Right ventricle myocardium inferior (tissue), 1 donor: ENCODE measurements at regions not wholly inside any gene's neighbourhood (a gene's known extent, or its start where the extent isn't known, plus 50 kb on each side); places are given as distances from the start of the nearest gene placed in this dataset.

Experiments
- ATAC-seq: fragments of 200-7000 bp; cut with Tn5 transposase; one replicate; pipeline ENCODE4 v1.9.1; 2020; ENCODE audit warnings: mild to moderate bottlenecking, moderate library complexity
- DNase-seq: peaks from one replicate; pipeline ENCODE4 v3.0.0; 2021; ENCODE audit errors: missing footprints
- intact Hi-C: fragments of 100-400 bp; cut with DNase I; formaldehyde crosslinking; loops from one replicate; pipeline ENCODE4 v1.11.0; 2022
- donor health status: DM: no; HTN: yes; CAD: no; lungs with severe emphysema.

- DNase-seq (no peak), ATAC-seq (no peak)
- intact Hi-C loops = no loop called here
Measured at GRCh38 chr3:111244760-111245159, 173.1 kb downstream of the NECTIN3 start.

- no peak for DNase-seq
- no peak for ATAC-seq
- intact Hi-C loops = no loop called here
Measured at GRCh38 chr3:111246967-111247760, 175.5 kb downstream of the NECTIN3 start.

GRCh38 chr3:111248406-111248805, 176.8 kb downstream of the NECTIN3 start:
- no peak for ATAC-seq
- intact Hi-C loops = no loop called here
- DNase-seq = no peak

DNA sequence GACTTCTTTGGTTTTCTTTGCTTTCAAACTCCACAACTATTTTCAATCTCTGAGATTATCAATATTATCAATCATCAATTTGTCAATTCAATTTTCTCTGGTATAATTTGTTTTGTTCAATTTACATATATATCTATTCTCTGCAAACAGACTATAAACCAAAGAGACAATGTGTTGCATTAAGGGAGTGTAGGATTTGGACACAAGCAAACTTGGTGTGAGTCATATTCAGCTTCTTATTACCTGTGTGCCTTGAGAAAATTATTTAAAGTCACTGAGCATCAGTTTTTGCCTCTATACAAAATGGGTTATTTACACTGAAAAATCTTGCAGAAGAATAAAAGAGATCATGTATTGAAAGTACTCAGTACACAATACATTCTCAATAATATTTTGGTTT, 177.8 kb downstream of the NECTIN3 start:
- ATAC-seq (no peak), DNase-seq (no peak)
- intact Hi-C loops = no loop called here

DNA sequence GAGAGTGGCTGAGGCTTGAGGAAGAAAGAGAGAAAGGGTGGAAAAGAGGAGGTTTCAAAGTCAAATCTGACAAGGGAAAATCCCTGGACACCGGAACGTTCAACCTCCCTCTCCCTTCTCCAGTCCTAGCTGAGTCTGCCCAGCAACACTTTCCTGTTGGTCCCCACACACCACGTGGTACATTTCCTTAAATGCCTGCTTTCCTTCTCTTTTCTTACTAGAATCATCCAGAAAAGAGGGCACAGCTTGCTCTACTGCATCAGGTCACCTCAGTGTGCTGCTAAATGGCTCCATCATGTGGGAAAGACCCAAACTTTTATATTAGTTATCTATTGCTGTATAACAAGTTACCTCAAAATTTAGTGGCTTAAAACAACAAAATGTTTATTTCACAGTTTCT, 181.2 kb downstream of the NECTIN3 start:
- intact Hi-C loops = no loop called here
- ATAC-seq (no peak), DNase-seq (no peak)

DNA sequence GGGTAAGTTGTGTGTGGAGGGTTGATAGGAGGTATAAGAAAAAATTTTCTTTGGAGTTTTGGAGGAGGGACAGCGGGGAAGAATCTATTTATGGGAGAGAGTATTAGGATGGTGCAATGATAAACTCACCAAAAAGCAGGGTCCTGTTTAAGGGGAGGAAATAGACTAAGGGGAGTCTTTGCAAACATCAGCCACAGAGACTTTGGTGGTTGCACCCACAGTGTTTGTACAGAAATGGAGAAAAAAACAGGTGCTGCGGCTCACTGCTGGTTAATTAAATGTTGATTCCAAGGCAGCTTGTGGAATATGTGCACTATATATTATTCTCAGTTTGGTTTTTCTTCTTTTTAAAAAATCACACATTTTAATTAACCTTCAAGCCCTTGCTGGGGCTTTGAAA, 182.1 kb downstream of the NECTIN3 start:
- no peak for ATAC-seq
- intact Hi-C loops = no loop called here

GRCh38 chr3:111260878-111261277, 189.3 kb downstream of the NECTIN3 start:
- ATAC-seq = no peak
- intact Hi-C loops = no loop called here

More for the DNA sequence above, 182.1 kb downstream of the NECTIN3 start:
- no peak for DNase-seq

DNA sequence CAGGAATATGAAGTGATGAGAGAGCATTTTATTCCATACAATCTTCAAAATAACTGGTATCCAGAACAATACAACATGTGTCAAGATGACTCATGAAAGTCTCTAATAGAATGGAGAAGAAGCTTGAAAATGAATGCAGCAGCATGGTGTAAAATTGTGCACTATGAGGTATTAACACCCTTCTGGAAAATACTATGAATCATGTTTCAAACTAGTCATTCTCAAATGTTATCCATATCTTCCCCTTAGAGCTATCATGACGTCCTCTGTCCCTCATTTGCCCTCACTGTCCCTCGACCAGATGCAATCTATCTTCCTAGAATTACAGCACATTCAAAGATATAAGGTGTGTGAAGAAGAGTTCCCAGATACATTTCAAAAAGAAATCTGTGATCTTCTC, 198.2 kb downstream of the NECTIN3 start:
- ATAC-seq (no peak), DNase-seq (no peak)
- intact Hi-C loops = no loop called here

More at GRCh38 chr3:111260878-111261277, 189.3 kb downstream of the NECTIN3 start:
- DNase-seq = no peak

- intact Hi-C loops = no loop called here
- ATAC-seq (no peak), DNase-seq (no peak)
Measured at GRCh38 chr3:111277226-111277625, 205.6 kb downstream of the NECTIN3 start.

GRCh38 chr3:111278959-111279358, 207.3 kb downstream of the NECTIN3 start:
- no peak for ATAC-seq
- intact Hi-C loops = no loop called here
- no peak for DNase-seq

GRCh38 chr3:111282024-111282423, 210.4 kb downstream of the NECTIN3 start:
- ATAC-seq = no peak
- intact Hi-C loops = no loop called here
- peak; percentile 49 for DNase-seq

DNA sequence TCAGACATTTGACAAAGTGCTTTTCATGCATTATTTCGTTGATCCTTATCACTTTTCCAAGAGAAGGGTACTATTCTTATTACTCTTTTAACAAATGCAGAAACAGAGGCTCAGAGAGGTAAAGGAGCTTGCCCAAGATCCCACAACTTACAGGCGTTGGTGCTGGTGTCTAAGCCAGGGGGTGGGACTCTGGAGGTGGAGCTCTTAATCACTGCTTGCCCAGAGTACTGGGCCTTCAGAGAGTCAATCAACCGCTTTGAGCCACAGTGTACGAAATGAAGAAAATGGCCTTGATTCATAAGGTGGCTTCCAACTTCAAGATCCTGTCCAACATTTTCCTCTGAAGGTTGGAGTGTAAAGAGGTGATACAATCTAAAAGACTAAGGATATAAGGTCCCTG, 211.5 kb downstream of the NECTIN3 start:
- ATAC-seq (no peak), DNase-seq (no peak)
- intact Hi-C loops = no loop called here

DNA sequence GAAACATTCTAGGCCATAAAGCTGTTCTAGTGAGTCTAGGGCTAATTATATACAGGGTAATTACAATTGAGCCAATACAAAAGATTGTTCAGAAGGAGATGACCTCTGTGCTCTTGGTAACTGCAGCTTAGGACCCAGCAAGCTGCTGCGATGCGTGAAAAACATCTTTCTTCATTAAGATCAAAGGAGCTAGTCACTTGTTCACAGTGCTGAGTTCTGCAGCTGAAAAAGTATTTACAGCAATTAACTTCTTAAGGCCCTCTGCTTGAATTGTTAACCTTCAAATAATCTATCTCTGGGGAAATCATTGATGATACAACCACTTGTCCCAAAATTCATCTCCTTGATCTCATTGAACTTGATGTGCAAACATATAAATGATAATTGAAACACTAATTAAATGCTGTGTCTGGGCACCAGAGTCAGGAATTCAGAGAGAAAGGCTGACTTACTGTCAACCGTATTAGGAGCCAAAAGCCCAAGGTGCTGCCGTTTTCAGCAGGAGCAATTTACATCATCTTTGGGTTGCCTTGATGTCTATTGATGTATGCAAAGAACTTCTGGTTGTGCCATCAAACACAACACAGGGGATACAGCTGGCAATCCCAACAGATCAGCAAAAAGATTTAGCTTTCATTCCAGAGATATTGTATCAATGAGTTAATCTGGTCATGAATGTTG, 213.0 kb downstream of the NECTIN3 start:
- ATAC-seq = no peak
- DNase-seq = no peak
- intact Hi-C loops = no loop called here

DNA sequence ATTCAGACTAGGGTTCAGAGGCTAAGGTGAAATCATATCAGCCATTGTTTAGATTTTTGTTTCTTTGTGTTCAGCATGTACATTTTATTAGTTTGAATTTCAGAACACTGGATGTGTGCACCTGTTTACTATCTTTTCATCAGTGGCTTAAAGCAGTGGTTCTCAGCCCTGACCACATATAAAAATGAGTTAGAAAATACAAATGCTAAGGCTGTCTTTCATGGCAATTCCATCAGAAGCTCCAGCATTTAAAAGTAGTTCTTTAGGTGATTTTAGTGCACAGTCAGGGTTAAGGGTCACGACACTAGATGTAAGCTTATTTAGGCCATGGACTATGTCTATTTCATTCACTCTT, 213.5 kb downstream of the NECTIN3 start:
- intact Hi-C loops = no loop called here
- no peak for ATAC-seq
- DNase-seq = no peak

- ATAC-seq = no peak
- no peak for DNase-seq
- intact Hi-C loops = no loop called here
Measured at GRCh38 chr3:111285694-111286093, 214.1 kb downstream of the NECTIN3 start.

- DNase-seq (no peak), ATAC-seq (no peak)
- intact Hi-C loops = no loop called here
Measured at GRCh38 chr3:111286746-111287145, 215.1 kb downstream of the NECTIN3 start.

- DNase-seq = no peak
- ATAC-seq = no peak
- intact Hi-C loops = no loop called here
Measured at GRCh38 chr3:111292117-111292516, 220.5 kb downstream of the NECTIN3 start.

DNA sequence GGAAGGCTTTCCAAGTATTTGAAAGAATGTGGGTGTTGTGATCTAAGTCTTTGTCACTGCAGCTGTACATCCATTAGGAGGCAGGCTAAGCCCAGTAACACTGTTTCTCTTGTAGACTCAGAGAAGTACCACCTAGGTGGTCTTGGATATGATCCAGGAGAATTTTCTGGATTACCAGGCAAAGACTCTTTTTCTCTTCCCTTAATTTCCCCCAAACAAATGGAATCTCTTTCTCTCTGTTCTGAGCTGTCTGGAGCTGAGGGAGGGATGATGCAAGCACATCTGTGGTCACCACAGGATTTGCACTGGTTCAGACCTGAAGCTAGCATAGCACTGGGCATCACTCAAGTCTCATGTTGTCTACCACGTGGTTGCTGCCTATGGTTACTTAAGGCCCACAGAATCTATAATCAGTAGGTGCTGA, 227.6 kb downstream of the NECTIN3 start:
- ATAC-seq (no peak), DNase-seq (no peak)
- intact Hi-C loops = no loop called here

DNA sequence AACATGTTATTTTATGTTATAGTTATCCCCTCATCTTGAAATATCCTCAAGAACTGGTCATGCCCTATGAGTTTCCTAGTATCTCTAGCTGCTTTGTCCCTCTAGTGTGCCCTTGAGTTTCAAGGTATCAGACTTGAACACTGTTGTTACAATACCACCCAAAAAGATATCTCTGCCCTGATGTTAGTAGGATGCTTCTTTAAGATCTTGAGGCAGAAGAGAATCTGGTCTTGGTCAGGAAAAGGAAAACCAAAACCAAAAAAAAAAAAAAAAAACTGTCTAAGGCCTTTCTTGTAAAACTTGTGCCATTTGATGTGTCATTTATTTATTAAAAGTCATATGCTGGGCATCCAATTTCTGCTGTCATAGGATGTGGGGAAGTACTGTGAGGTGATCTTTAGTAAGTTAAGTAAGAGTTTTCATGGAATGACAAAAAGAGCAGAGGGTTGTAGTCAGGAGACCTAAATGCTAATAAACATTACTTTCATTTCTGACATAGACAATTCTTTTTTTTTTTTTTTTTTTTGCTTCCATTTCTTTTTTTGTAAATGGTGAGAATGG, 229.7 kb downstream of the NECTIN3 start:
- no peak for DNase-seq
- no peak for ATAC-seq
- intact Hi-C loops = no loop called here

DNA sequence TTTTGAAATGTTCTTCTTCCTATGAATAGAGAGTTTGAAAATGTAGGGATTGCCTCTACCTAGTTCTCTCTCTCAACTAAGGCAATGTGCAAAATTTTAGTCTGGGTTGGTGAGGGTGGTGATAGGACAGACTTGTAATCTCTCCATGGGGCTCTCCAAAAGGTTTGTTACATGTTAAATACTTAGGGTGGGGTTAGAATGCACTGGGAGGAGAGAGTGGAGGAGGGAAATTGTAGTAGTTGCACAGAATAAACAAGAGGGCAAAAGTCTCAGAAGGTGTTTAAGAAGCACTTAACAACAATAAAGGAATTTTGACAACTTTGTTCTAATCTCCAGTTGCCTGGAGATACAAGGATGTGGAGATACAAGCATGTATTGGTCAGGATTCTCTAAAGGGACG, 230.4 kb downstream of the NECTIN3 start:
- intact Hi-C loops = no loop called here
- ATAC-seq = no peak

More for the DNA sequence above, 230.4 kb downstream of the NECTIN3 start:
- no peak for DNase-seq
